ENCODE measurements at regions not wholly inside any gene's neighbourhood (a gene's known extent, or its start where the extent isn't known, plus 50 kb on each side); places are given as distances from the start of the nearest gene placed in this dataset.
A peak's percentile ranks its signal among the peaks of the same experiment; 100 is the strongest.

DNA sequence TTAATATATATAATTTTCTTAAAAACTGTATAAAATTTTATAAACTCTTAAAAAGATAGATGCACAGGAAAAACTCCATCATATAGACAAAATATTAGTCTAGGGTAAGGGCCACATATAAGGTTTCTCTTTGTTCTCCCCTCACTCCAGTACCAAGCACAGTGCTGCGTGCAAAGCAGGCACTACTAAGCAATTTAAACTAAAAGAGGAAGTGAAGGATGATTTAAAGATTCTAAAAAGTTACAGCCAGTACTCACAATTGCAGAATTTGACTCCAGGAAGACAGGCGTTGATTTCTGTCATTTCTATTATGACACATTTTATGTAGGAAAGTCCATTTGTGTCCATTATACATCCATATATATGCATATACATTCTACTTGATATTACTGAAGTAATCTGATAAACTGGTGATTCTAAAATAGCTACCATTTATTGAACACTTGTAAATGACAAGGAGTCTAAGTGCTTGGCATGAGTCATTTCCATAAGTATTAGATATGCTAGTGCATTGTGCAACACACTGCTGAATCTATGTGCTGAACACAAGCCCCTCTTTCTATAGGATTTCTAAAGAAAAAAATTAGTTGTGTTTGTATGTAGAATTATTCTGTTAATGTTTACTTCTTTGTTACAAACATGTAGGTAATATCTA, 785.5 kb upstream of the ARRDC4 start:
- DNase-seq (ENCODE audit: low read depth): no peak

DNA sequence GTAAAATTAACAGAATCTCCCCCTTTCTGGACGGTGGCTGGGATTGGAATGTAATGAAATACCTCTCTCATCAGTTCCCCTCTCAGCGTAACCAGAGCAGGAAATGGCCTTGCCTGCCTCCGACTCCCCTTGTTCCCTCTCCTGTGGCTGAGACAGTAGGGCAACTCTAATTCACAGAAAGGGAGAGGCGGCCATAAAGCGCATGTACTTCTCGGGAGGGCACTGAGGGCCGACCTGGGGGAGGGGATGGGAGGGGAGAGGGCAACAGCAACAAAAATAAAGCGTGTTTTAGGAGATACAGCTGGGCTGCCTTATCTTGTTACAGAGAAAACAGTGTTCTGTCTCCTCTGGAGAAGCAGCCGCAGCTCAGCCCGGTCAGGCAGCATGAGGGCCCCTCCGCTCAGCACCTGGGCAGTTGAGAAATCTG, 783.3 kb upstream of the ARRDC4 start:
- no peak for DNase-seq (ENCODE audit: low read depth)

DNA sequence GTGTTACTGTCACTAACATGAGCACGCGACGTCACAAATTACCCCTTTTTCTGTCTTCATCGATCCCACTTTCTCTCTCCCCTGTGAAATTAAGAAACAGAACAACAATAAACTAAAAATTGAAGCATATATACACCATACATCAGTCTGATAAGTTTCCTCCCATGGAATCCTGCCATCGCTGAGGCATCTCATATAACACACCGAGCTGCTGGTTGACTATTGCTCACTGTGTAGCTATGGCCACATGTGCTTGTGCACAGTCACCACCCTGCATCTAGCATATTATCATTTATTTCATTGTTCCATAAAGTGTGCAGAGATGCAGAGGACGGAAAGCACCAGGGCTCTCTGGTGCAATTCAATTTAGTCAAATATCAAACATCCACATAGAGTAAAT, 777.9 kb upstream of the ARRDC4 start:
- DNase-seq (ENCODE audit: low read depth): no peak

GRCh38 chr15:97189162-97189780, 771.2 kb upstream of the ARRDC4 start:
- DNase-seq (ENCODE audit: low read depth): peak; percentile 16

GRCh38 chr15:97194750-97195149, 765.8 kb upstream of the ARRDC4 start:
- DNase-seq (ENCODE audit: low read depth): no peak

GRCh38 chr15:97196048-97197014, 764.2 kb upstream of the ARRDC4 start:
- no peak for DNase-seq (ENCODE audit: low read depth)

- no peak for DNase-seq (ENCODE audit: low read depth)
Observed at GRCh38 chr15:97199393-97200051, 761.0 kb upstream of the ARRDC4 start.

- DNase-seq (ENCODE audit: low read depth): no peak
Observed at GRCh38 chr15:97200161-97200560, 760.3 kb upstream of the ARRDC4 start.

DNA sequence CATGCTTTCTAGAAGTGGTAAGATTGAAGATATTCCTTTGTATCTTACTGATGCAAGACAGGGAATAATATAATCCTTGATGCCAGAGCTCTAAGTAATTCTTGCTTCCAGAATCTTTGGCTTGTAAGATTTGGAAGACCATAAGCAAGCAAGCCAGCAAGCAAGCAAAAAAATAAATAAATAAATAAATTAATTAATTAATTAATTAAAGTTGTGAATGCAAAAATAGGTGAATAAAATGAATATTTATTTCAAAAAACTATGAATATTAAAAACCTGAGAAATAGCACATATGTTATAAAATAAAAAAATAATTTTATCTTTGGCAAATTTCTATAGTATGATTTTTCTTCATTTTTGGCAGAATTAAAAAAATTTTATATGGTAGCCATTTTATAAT, 750.2 kb upstream of the ARRDC4 start:
- DNase-seq (ENCODE audit: low read depth): no peak

GRCh38 chr15:97215629-97216028, 744.9 kb upstream of the ARRDC4 start:
- no peak for DNase-seq (ENCODE audit: low read depth)

- DNase-seq (ENCODE audit: low read depth): no peak
Observed at GRCh38 chr15:97224191-97224641, 736.3 kb upstream of the ARRDC4 start.

- DNase-seq (ENCODE audit: low read depth): peak; percentile 23
Observed at GRCh38 chr15:97234851-97235610, 725.5 kb upstream of the ARRDC4 start.

DNA sequence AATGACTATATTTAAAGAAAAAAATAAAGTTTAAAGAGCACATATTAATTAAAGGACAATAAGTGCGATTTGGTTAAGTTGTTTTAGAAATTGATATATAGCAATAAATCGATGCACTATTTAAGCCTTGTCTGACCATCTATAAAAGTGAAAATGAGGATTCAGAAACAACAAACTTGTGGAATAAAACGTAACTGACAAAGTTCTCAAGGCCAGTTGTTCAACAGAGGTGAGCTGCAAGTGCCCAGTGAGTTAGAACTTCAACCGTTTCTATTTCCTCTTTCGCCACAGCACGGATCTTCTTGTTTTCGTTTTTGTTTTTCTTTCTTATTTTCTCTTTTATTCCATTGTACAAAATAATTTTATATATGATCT, 724.9 kb upstream of the ARRDC4 start:
- no peak for DNase-seq (ENCODE audit: low read depth)

- DNase-seq (ENCODE audit: low read depth): no peak
Observed at GRCh38 chr15:97236140-97236539, 724.4 kb upstream of the ARRDC4 start.

GRCh38 chr15:97237160-97237559, 723.3 kb upstream of the ARRDC4 start:
- no peak for DNase-seq (ENCODE audit: low read depth)

- no peak for DNase-seq (ENCODE audit: low read depth)
Observed at GRCh38 chr15:97248376-97248775, 712.1 kb upstream of the ARRDC4 start.

DNA sequence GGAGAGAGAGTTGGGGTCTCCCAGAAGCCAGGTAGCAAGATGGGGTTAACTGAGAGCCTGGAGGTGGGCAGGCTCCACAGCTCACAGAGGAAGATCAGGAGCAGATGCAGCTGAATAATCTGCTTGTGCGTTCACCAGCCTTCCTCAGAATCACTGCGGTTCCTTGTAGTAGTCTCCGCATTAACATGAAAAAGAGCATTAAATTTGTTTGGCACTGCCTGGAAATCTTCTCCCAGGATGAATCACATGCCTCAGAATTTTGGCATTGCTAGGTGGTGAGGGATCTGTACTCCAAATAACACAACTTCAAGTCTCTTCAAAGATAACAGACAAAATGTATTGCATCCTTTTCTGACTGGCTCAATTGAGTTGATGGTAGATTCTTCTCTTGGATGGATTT, 700.6 kb upstream of the ARRDC4 start:
- DNase-seq (ENCODE audit: low read depth): no peak

DNA sequence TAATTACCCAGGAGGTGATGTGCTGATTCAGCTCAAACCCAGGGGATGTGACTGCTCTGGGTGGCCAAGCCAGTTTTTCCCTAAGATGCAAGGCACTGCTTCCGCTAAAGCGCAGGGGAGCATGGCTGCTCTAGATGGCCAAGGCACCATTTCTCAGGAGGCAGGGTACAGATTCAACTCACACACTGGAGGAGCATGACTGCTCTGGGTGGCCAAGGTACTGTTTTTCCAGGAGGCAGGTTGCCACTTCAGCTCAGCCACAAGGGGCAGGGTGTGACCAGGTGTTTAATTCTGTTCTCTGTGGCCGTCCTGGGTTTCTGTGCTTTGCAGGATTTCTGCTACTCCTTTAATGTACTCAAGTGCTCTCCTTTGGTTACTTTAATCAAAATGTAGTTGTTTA, 659.3 kb upstream of the ARRDC4 start:
- no peak for DNase-seq (ENCODE audit: low read depth)

DNA sequence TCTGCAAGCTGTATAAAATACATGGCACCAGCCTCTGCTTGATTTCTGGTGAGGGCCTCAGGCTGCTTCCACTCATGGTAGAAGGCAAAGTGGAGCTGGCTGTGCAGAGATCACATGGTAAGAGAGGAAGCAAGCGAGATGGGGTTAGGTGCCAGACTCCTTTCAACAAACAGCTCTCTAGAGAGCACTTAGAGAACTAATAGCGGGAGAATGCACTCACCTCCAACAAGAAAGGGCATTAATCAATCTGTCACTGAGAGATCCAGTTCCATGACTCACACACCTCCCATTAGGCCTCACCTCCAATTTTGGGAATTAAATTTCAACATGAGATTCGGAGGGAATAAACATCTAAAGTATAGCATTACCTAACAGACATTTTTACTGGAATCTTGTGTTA, 644.1 kb upstream of the ARRDC4 start:
- no peak for DNase-seq (ENCODE audit: low read depth)

DNA sequence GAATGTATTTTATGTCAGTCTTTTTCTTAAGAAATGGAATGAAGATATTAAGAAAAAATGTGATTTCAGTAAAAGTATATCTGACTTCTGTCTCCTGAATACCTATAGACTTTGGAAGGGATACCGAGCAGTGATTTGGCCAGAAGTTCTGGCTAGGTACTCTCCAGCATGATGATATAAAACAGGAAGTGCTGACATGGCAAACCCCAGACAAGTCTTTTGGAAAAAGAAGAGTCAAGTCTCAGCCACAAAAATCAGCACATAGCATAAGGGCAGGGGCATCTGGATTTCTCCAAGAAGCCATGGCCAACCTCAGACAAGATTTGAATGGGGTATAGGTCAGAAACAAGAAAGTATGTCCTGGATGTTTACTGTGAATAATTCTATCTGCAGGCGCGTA, 643.3 kb upstream of the ARRDC4 start:
- DNase-seq (ENCODE audit: low read depth): no peak

GRCh38 chr15:97319291-97319690, 641.2 kb upstream of the ARRDC4 start:
- no peak for DNase-seq (ENCODE audit: low read depth)

DNA sequence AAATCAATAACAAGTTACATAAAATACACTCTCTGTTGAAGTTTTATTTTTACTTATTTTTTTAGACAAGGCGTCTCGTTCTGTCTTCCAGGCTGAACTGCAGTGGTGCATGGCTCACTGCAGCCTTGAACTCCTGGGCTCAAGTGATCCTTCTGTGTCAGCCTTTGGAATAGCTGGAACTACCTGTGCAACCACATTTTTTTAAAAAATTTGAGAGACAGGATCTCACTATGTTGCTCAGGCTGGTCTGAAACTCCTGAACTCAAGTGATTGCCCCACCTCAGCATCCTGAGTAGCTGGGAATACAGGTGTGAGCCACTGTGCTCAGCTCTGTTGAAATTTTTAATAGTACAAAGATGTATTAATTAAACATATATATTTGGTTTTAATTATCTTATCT, 614.3 kb upstream of the ARRDC4 start:
- no peak for DNase-seq (ENCODE audit: low read depth)
